ENCODE measurements at regions not wholly inside any gene's neighbourhood (a gene's known extent, or its start where the extent isn't known, plus 50 kb on each side); places are given as distances from the start of the nearest gene placed in this dataset.

DNA sequence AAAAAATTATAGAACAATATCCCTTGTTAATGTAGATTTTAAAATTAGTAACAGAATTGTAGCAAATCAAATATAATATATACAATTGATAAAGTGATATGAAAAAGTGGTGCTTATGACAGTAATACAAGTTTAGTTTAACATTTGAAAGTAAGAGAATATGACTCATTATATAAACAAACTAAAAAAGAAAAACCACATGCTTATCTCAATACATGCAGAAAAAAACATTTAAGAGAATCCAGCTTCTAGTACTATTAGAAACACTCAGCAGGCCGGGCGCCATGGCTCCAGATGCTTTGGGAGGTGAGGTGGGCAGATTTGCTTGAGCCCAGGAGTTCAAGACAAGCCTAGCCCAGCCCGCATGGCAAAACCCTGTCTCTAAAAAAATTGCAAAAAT is 60.7 kb upstream of the LAMA2 start:
- Histone ChIP-seq H3K36me3 (ENCODE audit: control insufficient read depth, insufficient read depth, low read length) (no peaks in the 10 kb centered on the region), H3K9me3 (ENCODE audit: control insufficient read depth, insufficient read depth, low read length) (no peaks in the 10 kb centered on the region), H2BK5ac (ENCODE audit: low read depth, low read length, poor library complexity, severe bottlenecking) (no peak overlapping the region), H4K20me1 (ENCODE audit: insufficient read depth, low read length) (no peaks in the 10 kb centered on the region), H3K4me1 (ENCODE audit: control insufficient read depth, insufficient read depth, low read length) (peaks cover 2% of the 10 kb centered on the region; the same call in 1 of the 2 replicates), H3K56ac (ENCODE audit: extremely low read depth, insufficient read depth, low read length) (no peak overlapping the region), H2AK5ac (ENCODE audit: low read depth, low read length) (no peak overlapping the region), H2BK20ac (ENCODE audit: low read depth, low read length) (no peak overlapping the region), H3K23ac (ENCODE audit: low read depth, low read length) (no peak overlapping the region), H3K79me1 (ENCODE audit: low read depth in 1 of 2, low read length in 2 of 2) (no peaks in the 10 kb centered on the region), H2AK9ac (replicated peaks; ENCODE audit: low read depth, low read length, poor library complexity) (no peak overlapping the region), H3K14ac (replicated peaks; ENCODE audit: low read depth, low read length) (no peak overlapping the region), H4K91ac (ENCODE audit: insufficient read depth, low read depth, low read length) (no peak overlapping the region), H3K18ac (ENCODE audit: low read depth, low read length) (no peak overlapping the region), H3K4ac (ENCODE audit: low read depth, low read length) (no peak overlapping the region), H2AFZ (replicated peaks; ENCODE audit: low read length, poor library complexity) (no peak overlapping the region), H4K5ac (ENCODE audit: low read depth, low read length) (no peak overlapping the region), H3K4me3 (ENCODE audit: insufficient read depth, low read depth, low read length) (no peak overlapping the region), H3K27me3 (ENCODE audit: control insufficient read depth, insufficient read depth, low read length) (peaks cover 4% of the 10 kb centered on the region; the same call in 1 of the 2 replicates), H3K27ac (ENCODE audit: insufficient read depth, low read length) (no peak overlapping the region), H2BK15ac (ENCODE audit: low read depth, low read length) (no peak overlapping the region), H3K4me2 (ENCODE audit: low read depth, low read length) (no peak overlapping the region), H3K9ac (ENCODE audit: low read depth, low read length) (no peak overlapping the region), H3K9me1 (ENCODE audit: insufficient read depth, low read length) (no peaks in the 10 kb centered on the region), H4K8ac (ENCODE audit: low read depth in 2 of 2, low read length in 2 of 2) (no peak overlapping the region), H2BK120ac (ENCODE audit: low read depth, low read length) (no peak overlapping the region)
- ATAC-seq (ENCODE audit: low read depth) (peak; percentile 71), DNase-seq (peak; percentile 68)
- dilution Hi-C loops (cut with HindIII; ENCODE audit: low sequenced_read_pairs, unreplicated experiment) (no loop called here), in situ Hi-C loops (cut with MboI; ENCODE audit: low sequenced_read_pairs) (no loop called here), intact Hi-C loops (cut with micrococcal nuclease) (no loop called here)
- TF ChIP-seq, protein P1, sequence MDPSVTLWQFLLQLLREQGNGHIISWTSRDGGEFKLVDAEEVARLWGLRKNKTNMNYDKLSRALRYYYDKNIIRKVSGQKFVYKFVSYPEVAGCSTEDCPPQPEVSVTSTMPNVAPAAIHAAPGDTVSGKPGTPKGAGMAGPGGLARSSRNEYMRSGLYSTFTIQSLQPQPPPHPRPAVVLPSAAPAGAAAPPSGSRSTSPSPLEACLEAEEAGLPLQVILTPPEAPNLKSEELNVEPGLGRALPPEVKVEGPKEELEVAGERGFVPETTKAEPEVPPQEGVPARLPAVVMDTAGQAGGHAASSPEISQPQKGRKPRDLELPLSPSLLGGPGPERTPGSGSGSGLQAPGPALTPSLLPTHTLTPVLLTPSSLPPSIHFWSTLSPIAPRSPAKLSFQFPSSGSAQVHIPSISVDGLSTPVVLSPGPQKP (IDR thresholded peaks at IDR 0.05; ENCODE audit: borderline replicate concordance, low read depth, low read length) = no peak
- TF ChIP-seq POLR2A (IDR thresholded peaks at IDR 0.05; ENCODE audit: low read depth, low read length) (no peak), RFX5 (IDR thresholded peaks at IDR 0.05; ENCODE audit: low read depth, low read length) (no peak), RAD21 (IDR thresholded peaks at IDR 0.05; ENCODE audit: low read length) (no peak)
- BruUV-seq (replicated peaks) = no TSS peak
- no CpG with 5 or more reads among the region's 3 CpGs for WGBS, 2 experiments (ENCODE audit: extremely low coverage in 2 of 2, insufficient read length in 1 of 2)
- POLR2A ChIA-PET (ENCODE audit: unreplicated experiment) = no interaction called here
- CTCF ChIA-PET = interaction anchor here (2.2 kb wide), 1 partner anchor 14 kb away, joined by 4 read pairs; no protein-coding TSS in a partner anchor
